ENCODE measurements at regions not wholly inside any gene's neighbourhood (a gene's known extent, or its start where the extent isn't known, plus 50 kb on each side); places are given as distances from the start of the nearest gene placed in this dataset.

DNA sequence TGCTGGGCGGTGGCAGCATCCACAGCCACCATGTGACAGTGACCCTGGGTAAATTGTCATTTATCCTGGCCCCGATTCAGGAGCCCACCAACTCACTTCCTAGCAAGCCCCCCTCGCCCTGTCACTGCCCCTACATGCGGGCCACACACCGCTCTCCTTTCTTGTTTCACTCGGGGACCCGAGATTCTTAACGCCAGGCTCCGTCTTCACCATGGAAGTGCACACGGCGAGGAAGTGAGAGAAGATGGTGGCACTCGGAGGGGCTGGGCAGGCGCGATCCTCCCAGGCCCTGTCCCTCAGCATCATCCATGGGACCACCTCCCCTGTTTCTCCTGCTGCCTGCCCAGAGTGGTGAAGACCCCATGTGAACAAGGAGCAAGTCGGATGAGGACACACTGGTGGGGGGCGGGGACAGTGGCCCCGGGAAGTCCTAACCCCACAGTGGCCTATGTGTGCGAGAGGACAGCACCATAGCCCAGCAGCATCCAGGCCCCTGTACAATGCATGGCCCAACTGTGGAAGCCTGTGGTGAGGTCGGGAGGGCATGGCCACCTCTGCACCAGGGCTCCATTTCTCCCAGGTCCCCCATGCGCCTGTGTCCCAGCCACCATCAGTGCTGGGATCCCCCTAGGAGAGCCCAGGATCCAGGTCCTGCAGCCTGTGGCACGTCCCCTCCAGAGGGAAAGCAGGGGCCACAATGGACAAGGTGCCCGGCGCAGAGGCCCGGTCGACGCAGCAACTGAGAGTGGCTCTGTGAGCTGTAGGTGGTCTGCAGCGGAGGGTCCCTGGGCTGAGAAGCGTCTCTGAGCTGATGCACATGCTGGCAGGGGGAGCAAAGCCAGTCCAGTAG lies 262.8 kb downstream of the BRD1 start:
- Histone ChIP-seq H3K79me2 (ENCODE audit: insufficient read depth, low read length) (no peaks in the 10 kb centered on the region), H4K20me1 (ENCODE audit: low read depth, low read length) (no peaks in the 10 kb centered on the region)

DNA sequence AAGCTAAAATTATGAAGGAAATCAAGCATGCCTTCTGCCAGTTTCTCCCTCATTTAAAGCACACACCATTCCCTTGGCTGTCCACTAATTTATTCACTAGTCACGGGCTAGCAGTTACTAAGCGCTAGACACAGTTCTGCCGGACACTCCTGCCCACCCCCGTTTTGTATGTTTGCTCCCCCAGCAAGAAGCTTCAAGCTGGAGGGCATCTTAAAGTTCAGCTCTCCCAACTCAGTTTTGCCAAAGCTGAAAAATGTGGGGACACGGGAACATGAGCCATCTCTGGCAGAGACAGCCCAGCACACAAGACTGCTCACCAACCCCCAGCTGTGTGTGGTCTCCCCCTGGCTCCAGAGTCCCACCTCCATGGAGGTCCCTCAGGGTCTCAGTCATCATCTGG lies 263.6 kb downstream of the BRD1 start:
- H3K27me3 ChIP-seq (ENCODE audit: low read length): no peaks in the 10 kb centered on the region
- no peak for TF ChIP-seq EZH2phosphoT487 (conservative IDR thresholded peaks at IDR 0.05; ENCODE audit: low read length)
- TF ChIP-seq, protein P1, sequence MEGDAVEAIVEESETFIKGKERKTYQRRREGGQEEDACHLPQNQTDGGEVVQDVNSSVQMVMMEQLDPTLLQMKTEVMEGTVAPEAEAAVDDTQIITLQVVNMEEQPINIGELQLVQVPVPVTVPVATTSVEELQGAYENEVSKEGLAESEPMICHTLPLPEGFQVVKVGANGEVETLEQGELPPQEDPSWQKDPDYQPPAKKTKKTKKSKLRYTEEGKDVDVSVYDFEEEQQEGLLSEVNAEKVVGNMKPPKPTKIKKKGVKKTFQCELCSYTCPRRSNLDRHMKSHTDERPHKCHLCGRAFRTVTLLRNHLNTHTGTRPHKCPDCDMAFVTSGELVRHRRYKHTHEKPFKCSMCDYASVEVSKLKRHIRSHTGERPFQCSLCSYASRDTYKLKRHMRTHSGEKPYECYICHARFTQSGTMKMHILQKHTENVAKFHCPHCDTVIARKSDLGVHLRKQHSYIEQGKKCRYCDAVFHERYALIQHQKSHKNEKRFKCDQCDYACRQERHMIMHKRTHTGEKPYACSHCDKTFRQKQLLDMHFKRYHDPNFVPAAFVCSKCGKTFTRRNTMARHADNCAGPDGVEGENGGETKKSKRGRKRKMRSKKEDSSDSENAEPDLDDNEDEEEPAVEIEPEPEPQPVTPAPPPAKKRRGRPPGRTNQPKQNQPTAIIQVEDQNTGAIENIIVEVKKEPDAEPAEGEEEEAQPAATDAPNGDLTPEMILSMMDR (IDR thresholded peaks at IDR 0.05; ENCODE audit: insufficient read depth, low read length, poor library complexity, severe bottlenecking): no peak
- H3K27ac ChIP-seq (ENCODE audit: low read depth, low read length): no peak overlapping the region
- no peaks in the 10 kb centered on the region for H3K79me2 ChIP-seq (ENCODE audit: insufficient read depth, low read length)
- no peaks in the 10 kb centered on the region for H3F3A ChIP-seq (ENCODE audit: insufficient read depth)
- no peak overlapping the region for H3K4me3 ChIP-seq (ENCODE audit: insufficient read depth, low read length, poor library complexity, severe bottlenecking)
- H2AFZ ChIP-seq (ENCODE audit: low read depth, low read length, severe bottlenecking): no peak overlapping the region
- H3K9ac ChIP-seq (ENCODE audit: low read length): no peak overlapping the region
- H3K9me2 ChIP-seq (replicated peaks; ENCODE audit: insufficient read depth, low read length): no peaks in the 10 kb centered on the region
- no peaks in the 10 kb centered on the region for H3K36me3 ChIP-seq (ENCODE audit: low read length)
- H4K20me1 ChIP-seq (ENCODE audit: low read depth, low read length): peaks cover 3% of the 10 kb centered on the region; the same call in 1 of the 2 replicates
- no peaks in the 10 kb centered on the region for H3K9me3 ChIP-seq (ENCODE audit: insufficient read depth, low read length)
- no peak overlapping the region for H3K4me2 ChIP-seq (ENCODE audit: low read depth, low read length, poor library complexity, severe bottlenecking)

More for the DNA sequence above, 262.8 kb downstream of the BRD1 start:
- H3K9me2 ChIP-seq (replicated peaks; ENCODE audit: insufficient read depth, low read length): no peaks in the 10 kb centered on the region
- no peaks in the 10 kb centered on the region for H3F3A ChIP-seq (ENCODE audit: insufficient read depth)
- H3K36me3 ChIP-seq (ENCODE audit: low read length): no peaks in the 10 kb centered on the region
- no peak overlapping the region for H2AFZ ChIP-seq (ENCODE audit: low read depth, low read length, severe bottlenecking)
- no peak overlapping the region for H3K9ac ChIP-seq (ENCODE audit: low read length)
- H3K27ac ChIP-seq (ENCODE audit: low read depth, low read length): no peak overlapping the region
- H3K4me2 ChIP-seq (ENCODE audit: low read depth, low read length, poor library complexity, severe bottlenecking): no peak overlapping the region
- no peak for TF ChIP-seq EZH2phosphoT487 (conservative IDR thresholded peaks at IDR 0.05; ENCODE audit: low read length)
- TF ChIP-seq, protein P1 (IDR thresholded peaks at IDR 0.05; ENCODE audit: insufficient read depth, low read length, poor library complexity, severe bottlenecking): no peak
- H3K4me3 ChIP-seq (ENCODE audit: insufficient read depth, low read length, poor library complexity, severe bottlenecking): no peak overlapping the region
- H3K27me3 ChIP-seq (ENCODE audit: low read length): no peaks in the 10 kb centered on the region
- no peaks in the 10 kb centered on the region for H3K9me3 ChIP-seq (ENCODE audit: insufficient read depth, low read length)

DNA sequence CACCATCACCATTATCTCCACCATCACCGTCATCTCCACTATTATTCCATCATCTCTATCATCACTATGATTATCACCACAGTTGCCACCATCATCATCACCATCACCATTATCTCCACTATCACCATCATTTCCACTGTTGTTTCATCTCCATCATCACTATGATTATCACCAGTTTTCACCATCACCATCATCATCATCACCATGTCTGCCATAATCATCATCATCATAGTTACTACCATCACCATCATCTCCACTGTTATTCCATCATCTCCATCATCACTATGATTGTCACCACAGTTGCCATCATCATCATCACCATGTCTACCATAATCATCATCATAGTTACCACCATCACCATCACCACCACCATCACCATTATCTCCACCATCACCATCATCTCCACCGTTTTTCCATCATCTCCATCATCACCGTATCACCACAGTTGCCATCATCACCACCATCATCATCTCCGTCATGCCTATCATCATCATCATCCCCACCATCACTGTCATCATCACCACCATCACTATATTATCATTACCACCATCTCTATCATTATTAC lies 264.9 kb downstream of the BRD1 start:
- H3K4me3 ChIP-seq (ENCODE audit: insufficient read depth, low read length, poor library complexity, severe bottlenecking): no peak overlapping the region
- no peaks in the 10 kb centered on the region for H3K79me2 ChIP-seq (ENCODE audit: insufficient read depth, low read length)

More for the DNA sequence above, 264.9 kb downstream of the BRD1 start:
- Histone ChIP-seq H3K9me2 (replicated peaks; ENCODE audit: insufficient read depth, low read length) (no peaks in the 10 kb centered on the region), H2AFZ (ENCODE audit: low read depth, low read length, severe bottlenecking) (no peak overlapping the region), H4K20me1 (ENCODE audit: low read depth, low read length) (peaks cover 3% of the 10 kb centered on the region; the same call in 1 of the 2 replicates), H3K27me3 (ENCODE audit: low read length) (no peaks in the 10 kb centered on the region), H3K36me3 (ENCODE audit: low read length) (no peaks in the 10 kb centered on the region; the same call in 1 of the 2 replicates), H3K9ac (ENCODE audit: low read length) (no peak overlapping the region), H3K27ac (ENCODE audit: low read depth, low read length) (no peak overlapping the region), H3F3A (ENCODE audit: insufficient read depth) (no peaks in the 10 kb centered on the region), H3K9me3 (ENCODE audit: insufficient read depth, low read length) (no peaks in the 10 kb centered on the region), H3K4me2 (ENCODE audit: low read depth, low read length, poor library complexity, severe bottlenecking) (no peak overlapping the region)
- TF ChIP-seq, protein P1 (IDR thresholded peaks at IDR 0.05; ENCODE audit: insufficient read depth, low read length, poor library complexity, severe bottlenecking): no peak
- TF ChIP-seq EZH2phosphoT487 (conservative IDR thresholded peaks at IDR 0.05; ENCODE audit: low read length): no peak
